MM.1S (cell line): ENCODE measurements at regions not wholly inside any gene's neighbourhood (a gene's known extent, or its start where the extent isn't known, plus 50 kb on each side); places are given as distances from the start of the nearest gene placed in this dataset.

ENCODE experiments used
- DNase-seq: peaks from one replicate; pipeline ENCODE4 v3.0.0-alpha.2; 2015
- H2AFZ ChIP-seq: fragments of 300-600 bp; sonication (generic); 2 replicates; pipeline ENCODE4 v1.6.0; 2016; ENCODE audit warnings: antibody characterized with exemption, low read length
- H3F3A ChIP-seq: fragments of 300-600 bp; sonication (generic); 2 replicates; pipeline ENCODE4 v1.6.1; 2016; ENCODE audit warnings: mild to moderate bottlenecking, antibody characterized with exemption, low read length, moderate library complexity, mixed read lengths; ENCODE audit not compliant: insufficient read depth
- H3K27ac ChIP-seq: fragments of 300-600 bp; sonication (generic); 2 replicates; pipeline ENCODE4 v1.5.1; 2016; ENCODE audit warnings: mild to moderate bottlenecking, low read length
- H3K27me3 ChIP-seq: fragments of 300-600 bp; sonication (generic); replicated peaks from 2 replicates; pipeline ENCODE4 v1.6.0; 2016; ENCODE audit warnings: low read length; ENCODE audit not compliant: insufficient read depth
- H3K36me3 ChIP-seq: fragments of 300-600 bp; sonication (generic); replicated peaks from 2 replicates; pipeline ENCODE4 v1.6.1; 2016; ENCODE audit warnings: mild to moderate bottlenecking, low read length, mixed read lengths; ENCODE audit not compliant: insufficient read depth
- H3K4me1 ChIP-seq: fragments of 300-600 bp; sonication (generic); 2 replicates; pipeline ENCODE4 v1.6.1; 2016; ENCODE audit warnings: low read length, mixed read lengths
- H3K4me2 ChIP-seq: fragments of 300-600 bp; sonication (generic); 2 replicates; pipeline ENCODE4 v1.6.0; 2016; ENCODE audit warnings: low read depth, low read length
- H3K4me3 ChIP-seq: fragments of 300-600 bp; sonication (generic); 2 replicates; pipeline ENCODE4 v1.5.1; 2016; ENCODE audit warnings: low read length, mixed read lengths
- H3K79me2 ChIP-seq: fragments of 300-600 bp; sonication (generic); 2 replicates; pipeline ENCODE4 v1.6.1; 2016; ENCODE audit warnings: mixed run types, low read length, mixed read lengths
- H3K9ac ChIP-seq: fragments of 300-600 bp; sonication (generic); 2 replicates; pipeline ENCODE4 v1.6.1; 2016; ENCODE audit warnings: low read length, mixed read lengths
- H3K9me2 ChIP-seq: fragments of 300-600 bp; sonication (generic); replicated peaks from 2 replicates; pipeline ENCODE4 v1.6.1; 2016; ENCODE audit warnings: mild to moderate bottlenecking, low read length, mixed read lengths; ENCODE audit not compliant: insufficient read depth
- H3K9me3 ChIP-seq: fragments of 300-600 bp; sonication (generic); replicated peaks from 2 replicates; pipeline ENCODE4 v1.6.1; 2016; ENCODE audit warnings: mild to moderate bottlenecking, low read length, mixed read lengths; ENCODE audit not compliant: insufficient read depth
- H4K20me1 ChIP-seq: fragments of 300-600 bp; sonication (generic); 2 replicates; pipeline ENCODE4 v1.6.1; 2016; ENCODE audit warnings: mild to moderate bottlenecking, low read length, moderate library complexity, mixed read lengths; ENCODE audit not compliant: insufficient read depth
- CTCF ChIP-seq: fragments of 300-600 bp; sonication (generic); IDR thresholded peaks from 2 replicates; pipeline ENCODE4 v1.5.1; 2016; ENCODE audit warnings: antibody characterized with exemption, low read length, mixed read lengths
- EZH2 ChIP-seq: fragments of 300-600 bp; sonication (generic); optimal IDR thresholded peaks from 2 replicates; pipeline ENCODE3; 2017; ENCODE audit warnings: low read depth, mild to moderate bottlenecking, antibody characterized with exemption, low read length, mixed read lengths
- EZH2phosphoT487 ChIP-seq: fragments of 300-600 bp; sonication (generic); IDR thresholded peaks from 2 replicates; pipeline ENCODE4 v1.6.1; 2018; ENCODE audit warnings: antibody characterized with exemption, low read length

- no peaks in the 10 kb centered on the region for H3K27me3 ChIP-seq
- DNase-seq: no peak
These were observed 281.0 kb downstream of the SAMD5 start for GRCh38 chr6:147789430-147789947.

DNA sequence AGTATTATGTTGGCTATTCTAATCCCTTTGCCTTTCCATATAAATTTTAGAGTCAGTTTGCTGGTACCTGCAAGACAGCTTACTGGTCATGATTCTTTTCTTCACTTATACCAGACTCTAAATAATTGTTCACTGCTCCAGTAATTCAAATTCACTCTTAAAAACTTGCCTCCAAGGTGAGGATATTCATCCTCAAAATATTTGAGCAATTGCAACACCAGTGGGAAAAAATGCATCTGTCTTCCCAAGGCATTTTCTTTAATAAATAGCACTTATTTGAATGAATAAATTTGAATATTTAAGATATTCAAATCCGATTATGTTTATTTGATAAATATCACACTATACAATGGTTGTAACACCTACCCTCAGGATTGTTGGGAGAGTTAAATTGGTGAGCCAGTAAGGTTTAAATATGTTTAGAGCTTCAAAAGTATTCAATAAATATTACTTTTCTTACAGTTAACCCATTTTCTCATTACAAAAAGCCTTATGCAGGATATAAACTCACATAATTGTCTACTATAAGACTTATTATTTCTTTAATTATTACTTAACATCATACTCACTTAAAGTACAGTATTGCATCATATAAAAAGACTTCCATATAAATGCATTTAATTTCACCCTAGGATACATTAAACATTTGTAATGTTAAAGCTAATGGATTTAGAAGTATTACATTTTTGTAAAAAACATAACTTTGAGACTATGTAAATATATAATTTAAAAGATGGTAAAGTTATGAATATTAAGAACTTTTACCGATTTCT lies 285.6 kb downstream of the SAMD5 start:
- H3K36me3 ChIP-seq: no peaks in the 10 kb centered on the region
- no peaks in the 10 kb centered on the region for H3F3A ChIP-seq
- no peaks in the 10 kb centered on the region for H3K79me2 ChIP-seq
- no peaks in the 10 kb centered on the region for H3K27me3 ChIP-seq
- no peak overlapping the region for H3K4me2 ChIP-seq
- no peak for DNase-seq
- H3K9me3 ChIP-seq: no peaks in the 10 kb centered on the region
- H2AFZ ChIP-seq: no peak overlapping the region
- no peaks in the 10 kb centered on the region for H4K20me1 ChIP-seq
- H3K4me3 ChIP-seq: no peak overlapping the region
- no peaks in the 10 kb centered on the region for H3K9me2 ChIP-seq
- no peaks in the 10 kb centered on the region for H3K4me1 ChIP-seq
- H3K27ac ChIP-seq: no peak overlapping the region
- TF ChIP-seq EZH2: no peak
- TF ChIP-seq CTCF: no peak
- no peak for TF ChIP-seq EZH2phosphoT487
- no peak overlapping the region for H3K9ac ChIP-seq

More at GRCh38 chr6:147789430-147789947, 281.0 kb downstream of the SAMD5 start:
- no peaks in the 10 kb centered on the region for H3K9me2 ChIP-seq
- H3K27ac ChIP-seq: no peak overlapping the region
- no peaks in the 10 kb centered on the region for H3K4me1 ChIP-seq
- no peaks in the 10 kb centered on the region for H4K20me1 ChIP-seq
- no peak for TF ChIP-seq CTCF
- TF ChIP-seq EZH2: no peak
- no peak for TF ChIP-seq EZH2phosphoT487
- H3K36me3 ChIP-seq: no peaks in the 10 kb centered on the region
- H3K79me2 ChIP-seq: no peaks in the 10 kb centered on the region
- H3F3A ChIP-seq: no peaks in the 10 kb centered on the region
- no peak overlapping the region for H3K9ac ChIP-seq
- H3K4me2 ChIP-seq: no peak overlapping the region
- no peak overlapping the region for H3K4me3 ChIP-seq
- no peak overlapping the region for H2AFZ ChIP-seq
- no peaks in the 10 kb centered on the region for H3K9me3 ChIP-seq

- no peaks in the 10 kb centered on the region for H3K36me3 ChIP-seq
- H3K4me2 ChIP-seq: no peak overlapping the region
- no peak overlapping the region for H3K27ac ChIP-seq
- no peaks in the 10 kb centered on the region for H3K79me2 ChIP-seq
- no peaks in the 10 kb centered on the region for H3K9me3 ChIP-seq
- H3K9ac ChIP-seq: no peak overlapping the region
- H4K20me1 ChIP-seq: no peaks in the 10 kb centered on the region
- no peak overlapping the region for H2AFZ ChIP-seq
- H3K4me1 ChIP-seq: no peaks in the 10 kb centered on the region
- no peaks in the 10 kb centered on the region for H3F3A ChIP-seq
- TF ChIP-seq CTCF (no peak), EZH2phosphoT487 (no peak), EZH2 (no peak)
- no peak overlapping the region for H3K4me3 ChIP-seq
- no peak for DNase-seq
- H3K9me2 ChIP-seq: no peaks in the 10 kb centered on the region
- no peaks in the 10 kb centered on the region for H3K27me3 ChIP-seq
These were observed 294.0 kb downstream of the SAMD5 start for GRCh38 chr6:147802459-147802858.
